ENCODE measurements at regions not wholly inside any gene's neighbourhood (a gene's known extent, or its start where the extent isn't known, plus 50 kb on each side); places are given as distances from the start of the nearest gene placed in this dataset.

GRCh38 chr3:139289860-139290524, 53.8 kb upstream of the MRPS22 start:
- H3K4me3 ChIP-seq (ENCODE audit: low read depth in 1 of 2, low read length in 1 of 2), result no peak overlapping the region
- H3K27me3 ChIP-seq, result peaks cover 6% of the 10 kb centered on the region
- H3K4me1 ChIP-seq (ENCODE audit: control insufficient read depth in 1 of 2, insufficient read depth in 1 of 2, low read depth in 1 of 2, low read length in 1 of 2), result no peaks in the 10 kb centered on the region
- H3K9me3 ChIP-seq, result no peaks in the 10 kb centered on the region
- no peaks in the 10 kb centered on the region for H3K36me3 ChIP-seq
- H3K27ac ChIP-seq, result no peak overlapping the region
- TF ChIP-seq CTCF (IDR thresholded peaks at IDR 0.05), result no peak

GRCh38 chr3:139291276-139292051, 52.4 kb upstream of the MRPS22 start:
- TF ChIP-seq CTCF (IDR thresholded peaks at IDR 0.05), result no peak
- Histone ChIP-seq H3K4me1 (ENCODE audit: control insufficient read depth in 1 of 2, insufficient read depth in 1 of 2, low read depth in 1 of 2, low read length in 1 of 2) (no peaks in the 10 kb centered on the region), H3K9me3 (no peaks in the 10 kb centered on the region), H3K36me3 (no peaks in the 10 kb centered on the region), H3K27ac (no peak overlapping the region), H3K4me3 (ENCODE audit: low read depth in 1 of 2, low read length in 1 of 2) (no peak overlapping the region), H3K27me3 (peaks cover 6% of the 10 kb centered on the region)

- no peaks in the 10 kb centered on the region for H3K36me3 ChIP-seq
- H3K9me3 ChIP-seq, result no peaks in the 10 kb centered on the region
- H3K4me1 ChIP-seq (ENCODE audit: control insufficient read depth in 1 of 2, insufficient read depth in 1 of 2, low read depth in 1 of 2, low read length in 1 of 2), result no peaks in the 10 kb centered on the region
- H3K27ac ChIP-seq, result no peak overlapping the region
- H3K4me3 ChIP-seq (ENCODE audit: low read depth in 1 of 2, low read length in 1 of 2), result no peak overlapping the region
- TF ChIP-seq CTCF (IDR thresholded peaks at IDR 0.05), result no peak
- H3K27me3 ChIP-seq, result peaks cover 6% of the 10 kb centered on the region
Measured at GRCh38 chr3:139292192-139292591, 51.6 kb upstream of the MRPS22 start.

GRCh38 chr3:139292711-139293664, 50.8 kb upstream of the MRPS22 start:
- no peaks in the 10 kb centered on the region for H3K9me3 ChIP-seq
- no peaks in the 10 kb centered on the region for H3K4me1 ChIP-seq (ENCODE audit: control insufficient read depth in 1 of 2, insufficient read depth in 1 of 2, low read depth in 1 of 2, low read length in 1 of 2)
- H3K4me3 ChIP-seq (ENCODE audit: low read depth in 1 of 2, low read length in 1 of 2), result no peak overlapping the region
- no peaks in the 10 kb centered on the region for H3K36me3 ChIP-seq
- TF ChIP-seq CTCF (IDR thresholded peaks at IDR 0.05), result no peak
- H3K27me3 ChIP-seq, result peaks cover 6% of the 10 kb centered on the region
- no peak overlapping the region for H3K27ac ChIP-seq

GRCh38 chr3:139293665-139294023, 50.2 kb upstream of the MRPS22 start:
- TF ChIP-seq CTCF (IDR thresholded peaks at IDR 0.05), result no peak
- no peaks in the 10 kb centered on the region for H3K36me3 ChIP-seq
- H3K27ac ChIP-seq, result no peak overlapping the region
- H3K4me1 ChIP-seq (ENCODE audit: control insufficient read depth in 1 of 2, insufficient read depth in 1 of 2, low read depth in 1 of 2, low read length in 1 of 2), result no peaks in the 10 kb centered on the region
- H3K4me3 ChIP-seq (ENCODE audit: low read depth in 1 of 2, low read length in 1 of 2), result no peak overlapping the region
- no peaks in the 10 kb centered on the region for H3K9me3 ChIP-seq
- peaks cover 6% of the 10 kb centered on the region for H3K27me3 ChIP-seq

All from neutrophil (primary cell).